NCI-H146 treated with DMSO at 0.1 percent for 48 hours (cell line): ENCODE measurements at regions not wholly inside any gene's neighbourhood (a gene's known extent, or its start where the extent isn't known, plus 50 kb on each side); places are given as distances from the start of the nearest gene placed in this dataset.

Experiments
- DNase-seq: peaks from one replicate; lab custom pipeline; 2025; ENCODE audit not compliant: unreplicated experiment; lab: John Stamatoyannopoulos, UW

- DNase-seq = no peak
Measured at GRCh38 chr11:127274328-127274676, 273.7 kb upstream of the KIRREL3 start.

DNA sequence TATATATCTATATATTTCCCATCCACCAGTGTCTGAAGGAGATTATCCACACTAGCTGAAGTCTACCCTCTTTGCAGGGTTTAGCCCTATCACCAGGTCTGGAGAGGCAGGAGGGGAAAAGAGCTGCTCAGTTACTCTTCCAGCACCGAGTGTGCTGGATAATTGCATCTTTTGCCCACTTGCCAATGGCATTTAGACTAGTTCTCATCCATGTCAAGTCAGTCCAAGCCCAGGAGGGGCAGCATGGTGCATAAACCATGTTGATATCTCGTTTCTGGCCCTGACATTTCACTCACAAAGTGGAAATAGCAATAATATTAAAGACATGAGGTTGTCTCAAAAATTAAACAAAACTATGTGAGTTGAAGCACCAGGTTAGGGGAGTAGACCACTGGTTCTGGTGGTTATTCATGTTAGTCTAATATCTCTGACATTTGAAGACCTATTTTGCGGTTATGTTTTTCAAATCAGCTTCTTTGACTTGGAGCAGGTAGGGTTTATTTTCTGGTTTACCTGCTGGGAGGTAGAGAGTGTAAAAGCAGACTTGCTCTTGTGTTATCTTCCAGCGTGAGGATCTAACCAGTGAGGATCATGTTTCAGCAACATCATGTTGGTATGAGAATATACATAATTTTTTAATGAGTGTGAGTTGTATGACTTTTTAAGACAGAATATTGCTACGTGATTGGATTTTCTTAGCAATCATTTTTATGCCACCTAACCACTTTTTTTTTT lies 273.2 kb upstream of the KIRREL3 start:
- DNase-seq = no peak

DNA sequence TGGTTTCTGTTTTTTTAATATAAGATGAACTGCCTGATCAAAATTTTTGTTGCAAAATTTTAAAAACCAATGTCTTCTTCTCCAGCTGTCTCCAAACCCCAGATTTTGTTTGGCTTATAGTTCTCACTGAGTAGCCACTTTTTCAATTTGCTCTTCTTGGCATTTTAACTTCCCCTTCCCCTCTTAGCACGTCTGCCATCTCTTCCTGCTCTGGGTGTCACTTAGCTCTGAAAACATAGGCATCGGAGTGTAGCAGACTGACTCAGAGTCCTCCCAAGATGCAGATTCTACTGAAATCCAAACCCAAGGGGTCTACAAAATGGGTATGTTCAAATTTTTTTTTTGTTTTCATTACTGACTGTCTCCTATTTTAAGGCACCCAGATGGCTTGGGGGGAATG lies 270.3 kb upstream of the KIRREL3 start:
- no peak for DNase-seq

DNA sequence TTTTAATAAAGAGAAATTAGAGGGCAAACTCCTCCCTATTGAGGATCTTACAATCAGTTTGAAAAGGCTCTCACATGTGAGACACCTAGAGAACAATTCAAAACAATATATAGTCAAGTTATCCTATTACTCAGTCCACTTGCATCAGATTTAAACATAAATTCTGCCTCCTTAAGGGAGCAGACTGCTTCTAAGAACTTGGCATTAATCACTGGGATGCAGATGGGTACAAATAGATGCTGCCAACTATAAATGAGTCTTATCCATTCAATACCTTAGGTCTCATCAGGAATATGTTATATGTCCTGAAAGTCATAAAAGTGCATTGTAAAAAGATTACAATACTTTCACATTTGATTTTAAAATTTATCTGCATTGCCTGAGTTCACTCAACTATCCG lies 269.3 kb upstream of the KIRREL3 start:
- DNase-seq = no peak

DNA sequence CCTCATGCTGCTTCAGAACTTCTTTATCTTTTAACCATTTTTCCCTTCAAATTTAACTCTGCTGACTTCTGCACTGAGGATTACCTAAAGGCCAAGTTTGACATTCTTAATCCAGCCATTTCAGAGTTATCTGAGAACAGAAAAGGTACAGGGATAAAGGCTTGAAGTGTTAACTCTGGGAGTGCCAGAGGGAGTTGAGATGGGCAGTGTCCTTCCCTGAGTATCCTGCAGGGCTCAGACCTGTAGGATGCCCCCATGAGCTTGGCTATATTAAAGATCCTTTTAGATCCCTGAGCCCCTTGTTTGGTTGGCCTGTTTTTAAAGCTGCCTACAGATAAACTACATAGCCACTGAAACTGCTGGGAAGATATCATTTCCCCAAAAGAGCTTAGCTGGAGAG lies 268.4 kb upstream of the KIRREL3 start:
- no peak for DNase-seq

- DNase-seq = no peak
Measured at GRCh38 chr11:127268521-127268920, 268.0 kb upstream of the KIRREL3 start.

DNA sequence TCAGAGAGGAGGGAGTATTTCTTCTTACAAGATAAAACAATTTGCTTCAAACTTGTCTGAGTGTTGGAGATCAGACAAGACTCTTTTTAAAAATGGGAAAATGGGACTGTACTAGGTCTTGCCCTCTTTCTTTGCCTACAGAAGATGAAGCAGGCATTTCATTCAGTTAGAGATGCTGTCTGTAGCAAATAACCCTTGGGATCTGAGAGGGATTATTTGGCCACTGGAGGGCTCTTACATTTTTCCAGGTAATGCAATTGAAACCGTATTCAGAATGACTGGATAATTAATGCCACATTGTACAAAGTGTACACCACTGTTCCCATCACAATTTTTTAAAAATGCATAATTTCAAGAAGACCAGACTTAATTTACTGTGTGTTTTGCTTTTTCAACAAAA lies 258.5 kb upstream of the KIRREL3 start:
- DNase-seq = no peak

DNA sequence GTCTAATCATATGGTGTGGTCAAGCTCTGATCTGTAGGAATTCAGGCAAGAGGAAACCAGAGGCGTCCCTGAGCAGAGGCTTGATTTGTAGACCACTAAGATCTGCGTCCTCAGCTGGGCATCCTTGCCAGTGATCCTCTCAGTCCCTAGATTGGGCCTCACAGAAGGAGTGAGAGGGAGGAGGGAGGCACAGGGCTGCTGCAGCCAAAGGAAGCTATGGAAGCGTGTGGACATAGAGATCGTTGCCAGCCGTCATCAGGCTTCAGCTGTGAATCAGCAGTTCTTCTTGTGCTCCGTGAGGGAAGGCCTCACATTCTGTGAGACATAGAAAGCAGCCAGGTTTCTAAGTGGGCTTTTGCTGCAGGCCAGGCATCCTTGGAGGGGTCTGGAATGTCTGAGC lies 254.6 kb upstream of the KIRREL3 start:
- DNase-seq = no peak

- no peak for DNase-seq
Measured at GRCh38 chr11:127252321-127252720, 251.8 kb upstream of the KIRREL3 start.

DNA sequence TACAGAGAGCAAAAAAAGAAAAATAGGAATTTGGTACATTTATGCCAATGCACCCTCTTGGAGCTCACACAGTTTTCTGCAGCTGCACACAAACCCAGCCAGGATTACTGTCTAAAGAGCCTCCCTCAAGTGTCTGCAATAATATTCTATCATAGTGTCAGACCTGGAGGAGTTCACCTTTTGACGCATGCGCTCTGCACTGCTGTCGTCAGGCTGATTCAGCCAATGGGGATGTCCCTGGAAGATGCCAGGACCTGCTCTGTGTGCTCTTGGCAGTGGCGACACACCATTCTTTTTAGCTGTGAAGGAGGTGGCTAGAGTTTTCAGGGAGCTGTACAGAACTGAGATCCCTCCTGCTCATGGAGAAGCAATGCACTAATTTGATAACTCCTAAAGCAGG lies 249.0 kb upstream of the KIRREL3 start:
- no peak for DNase-seq

DNA sequence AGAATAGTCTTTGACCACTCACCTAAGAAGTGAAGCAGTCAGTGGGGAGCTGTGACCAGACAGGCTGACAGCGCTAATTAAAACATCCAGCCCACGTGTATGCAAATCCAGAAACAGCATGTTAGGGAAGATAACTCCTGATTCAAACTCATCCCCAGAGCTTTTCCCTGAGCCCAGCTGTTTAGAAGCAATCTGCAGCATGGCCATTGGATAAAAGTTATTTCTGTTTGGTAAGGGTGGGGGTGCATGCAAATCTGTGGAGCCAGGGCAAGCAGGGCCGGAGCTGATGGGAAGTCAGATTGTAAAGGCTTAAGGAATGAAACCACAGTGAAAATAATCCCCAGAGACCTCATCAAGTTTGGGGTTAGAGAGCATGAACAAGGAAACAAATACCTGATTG lies 247.9 kb upstream of the KIRREL3 start:
- DNase-seq = no peak

GRCh38 chr11:127247261-127247851 lies 246.8 kb upstream of the KIRREL3 start:
- peak; percentile 49 for DNase-seq

DNA sequence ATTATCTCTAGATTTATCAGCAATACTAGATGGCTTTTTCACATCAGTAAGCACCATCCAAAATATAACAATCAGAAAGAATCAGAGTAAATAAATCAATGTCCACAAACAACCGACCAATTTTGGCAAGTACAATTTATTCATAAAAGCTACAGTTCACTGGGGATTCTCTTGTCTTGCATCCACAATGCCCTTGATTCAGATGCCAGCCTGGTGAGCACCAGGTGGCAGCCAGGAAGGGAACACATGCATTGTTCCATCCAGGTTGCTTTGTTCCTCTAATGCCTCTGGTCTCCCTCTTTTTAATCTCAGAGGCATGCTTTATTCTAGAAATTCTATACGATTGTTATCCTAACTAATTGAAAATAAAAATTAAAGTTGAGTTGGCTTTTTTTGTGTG lies 242.1 kb upstream of the KIRREL3 start:
- peak; percentile 20 for DNase-seq

GRCh38 chr11:127238321-127238720 lies 237.8 kb upstream of the KIRREL3 start:
- DNase-seq = no peak

DNA sequence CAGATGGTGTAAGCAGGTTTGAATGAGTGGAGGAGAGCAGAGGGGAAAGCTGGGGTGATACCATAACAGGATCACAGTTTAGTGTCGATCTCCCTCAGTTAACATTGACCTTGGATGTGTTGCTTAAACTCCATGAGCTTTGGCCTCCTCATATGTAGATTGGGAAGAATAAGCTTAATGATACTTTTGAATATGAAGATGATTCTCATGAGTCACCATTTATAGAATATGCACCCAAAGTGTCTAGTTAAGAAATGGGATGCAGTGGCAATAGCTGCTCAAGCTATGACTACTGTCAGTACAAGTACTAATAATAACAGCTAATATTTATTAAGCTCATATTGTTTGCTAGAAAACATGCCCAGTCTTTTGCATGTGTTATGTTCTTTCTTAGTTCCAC lies 236.2 kb upstream of the KIRREL3 start:
- no peak for DNase-seq

GRCh38 chr11:127233998-127234397 lies 233.4 kb upstream of the KIRREL3 start:
- no peak for DNase-seq

- no peak for DNase-seq
Measured at GRCh38 chr11:127230392-127230791, 229.8 kb upstream of the KIRREL3 start.

- no peak for DNase-seq
Measured at GRCh38 chr11:127226949-127227348, 226.4 kb upstream of the KIRREL3 start.

DNA sequence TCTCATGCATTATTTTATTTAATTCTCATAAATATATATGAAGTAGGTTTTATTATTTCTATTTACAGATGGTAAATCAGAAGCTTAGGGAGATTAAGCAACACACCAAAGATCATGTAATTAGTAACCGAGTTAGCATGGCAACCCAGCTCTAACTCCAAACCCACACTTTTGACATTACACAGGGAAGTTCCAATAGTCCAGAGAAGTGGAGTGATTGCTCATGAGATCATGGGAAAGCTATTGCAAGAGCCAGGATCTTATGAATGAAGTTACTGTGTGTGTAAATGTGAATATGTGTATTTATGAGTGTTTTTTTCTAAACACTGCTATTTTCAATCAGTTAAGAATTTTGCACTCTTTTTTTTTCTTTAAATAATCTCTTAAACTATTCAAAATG lies 225.8 kb upstream of the KIRREL3 start:
- DNase-seq = no peak

- DNase-seq = no peak
Measured at GRCh38 chr11:127225619-127226018, 225.0 kb upstream of the KIRREL3 start.

DNA sequence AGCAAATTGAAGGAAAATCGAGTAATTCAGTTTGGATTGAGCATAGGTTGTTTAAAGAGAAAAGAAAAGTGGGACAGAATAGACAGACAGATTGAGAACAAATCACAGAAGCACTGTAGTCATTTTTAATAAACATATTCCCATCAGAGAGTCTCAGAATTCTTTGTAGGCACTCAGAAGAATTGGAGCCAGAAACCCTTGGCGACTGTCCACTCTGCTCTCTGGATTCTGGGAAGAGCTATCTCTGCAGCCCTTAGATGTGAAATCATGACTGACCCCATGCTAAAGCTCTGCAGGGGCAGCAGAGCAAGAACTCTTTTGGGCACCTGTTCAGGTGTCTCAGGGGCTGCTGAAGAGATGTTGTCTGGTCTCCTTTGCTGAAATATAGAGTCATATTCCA lies 223.7 kb upstream of the KIRREL3 start:
- DNase-seq = no peak

DNA sequence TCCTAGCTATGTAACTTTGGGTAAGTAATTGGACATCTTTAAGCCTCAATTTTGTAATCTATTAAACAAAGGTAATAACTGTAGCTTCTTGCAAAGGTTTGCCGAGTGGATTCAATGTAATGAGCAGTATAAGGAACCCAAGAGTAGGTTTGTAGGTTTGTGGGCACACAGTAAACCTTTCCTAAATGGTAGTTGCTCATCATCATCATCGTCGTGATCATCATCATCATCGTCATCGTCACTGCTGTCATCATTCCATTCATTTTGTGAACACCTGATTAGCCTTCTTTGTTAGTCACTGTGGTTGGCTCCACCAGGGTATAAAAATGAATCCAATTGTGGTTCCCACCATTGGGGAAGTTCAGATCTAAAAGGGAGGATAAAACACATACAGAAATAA lies 223.1 kb upstream of the KIRREL3 start:
- DNase-seq = no peak

- DNase-seq = no peak
Measured at GRCh38 chr11:127223026-127223425, 222.5 kb upstream of the KIRREL3 start.
